Ascending aorta (tissue), 2 donors: ENCODE measurements at regions not wholly inside any gene's neighbourhood (a gene's known extent, or its start where the extent isn't known, plus 50 kb on each side); places are given as distances from the start of the nearest gene placed in this dataset.
A peak's percentile ranks its signal among the peaks of the same experiment; 100 is the strongest.
"Not testable (repeated sequence)": the region's sequence is repeated elsewhere in the genome, so short reads cannot be mapped to it uniquely, and the experiment has no call there.

Experiments used
- DNase-seq, 2 donors: peaks; one replicate each; pipeline ENCODE4 v3.0.0-alpha.2; 2019; ENCODE audit warnings: low spot score in 2 of 2
- H3K27ac ChIP-seq, 2 donors: fragments of 200-600 bp; sonication (generic); one replicate each; pipeline ENCODE4 v1.5.1; 2016 to 2017; ENCODE audit warnings: mild to moderate bottlenecking in 1 of 2
- H3K27me3 ChIP-seq: fragments of 200-600 bp; sonication (generic); one replicate; pipeline ENCODE4 v1.5.1; 2017
- H3K36me3 ChIP-seq, 2 donors: fragments of 200-600 bp; sonication (generic); one replicate each; pipeline ENCODE4 v1.5.1; 2016
- H3K4me1 ChIP-seq, 2 donors: fragments of 200-600 bp; sonication (generic); one replicate each; pipeline ENCODE4 v1.5.1; 2016 to 2017; ENCODE audit warnings: mild to moderate bottlenecking in 1 of 2
- H3K4me3 ChIP-seq, 2 donors: fragments of 200-600 bp; sonication (generic); one replicate each; pipeline ENCODE4 v1.5.1; 2016 to 2017; ENCODE audit warnings: mild to moderate bottlenecking in 1 of 2
- H3K9me3 ChIP-seq, 2 donors: fragments of 200-600 bp; sonication (generic); one replicate each; pipeline ENCODE4 v1.5.1; 2016
- CTCF ChIP-seq, 3 experiments: fragments of 200-600 bp in 2 of 3; fragments of 450-650 bp in 1 of 3; sonication (generic) in 2 of 3; IDR thresholded peaks; one replicate each; pipeline ENCODE4 v1.5.1; 2016 to 2019; ENCODE audit warnings: antibody characterized with exemption in 3 of 3, mild to moderate bottlenecking in 1 of 3, moderate library complexity in 1 of 3
- intact Hi-C: fragments of 100-400 bp; cut with DNase I; formaldehyde crosslinking; loops from one replicate; pipeline ENCODE4 v1.15.1; 2023

GRCh38 chr2:118750959-118751565, 96.4 kb downstream of the EN1 start:
- no peaks in the 10 kb centered on the region for H3K9me3 ChIP-seq
- no peak for DNase-seq
- TF ChIP-seq CTCF (IDR thresholded peaks at IDR 0.05): no peak
- no peak overlapping the region for H3K4me3 ChIP-seq
- no peaks in the 10 kb centered on the region for H3K27me3 ChIP-seq
- H3K27ac ChIP-seq: no peak overlapping the region
- intact Hi-C loops: no loop called here
- no peaks in the 10 kb centered on the region for H3K4me1 ChIP-seq
- H3K36me3 ChIP-seq: no peaks in the 10 kb centered on the region

- no peak for TF ChIP-seq CTCF (IDR thresholded peaks at IDR 0.05)
- no peaks in the 10 kb centered on the region for H3K4me1 ChIP-seq
- no peak overlapping the region for H3K27ac ChIP-seq
- no peak for DNase-seq
- no peaks in the 10 kb centered on the region for H3K9me3 ChIP-seq
- intact Hi-C loops: no loop called here
- no peaks in the 10 kb centered on the region for H3K36me3 ChIP-seq
- H3K27me3 ChIP-seq: no peaks in the 10 kb centered on the region
- H3K4me3 ChIP-seq: no peak overlapping the region
Measured at GRCh38 chr2:118748245-118748885, 99.1 kb downstream of the EN1 start.

- Histone ChIP-seq H3K36me3 (no peaks in the 10 kb centered on the region), H3K4me1 (no peaks in the 10 kb centered on the region), H3K4me3 (no peak overlapping the region), H3K27me3 (no peaks in the 10 kb centered on the region), H3K27ac (no peak overlapping the region), H3K9me3 (no peaks in the 10 kb centered on the region)
- DNase-seq: no peak
- no peak for TF ChIP-seq CTCF (IDR thresholded peaks at IDR 0.05)
- intact Hi-C loops: no loop called here
Measured at GRCh38 chr2:118747637-118748036, 99.8 kb downstream of the EN1 start.

GRCh38 chr2:118747066-118747465, 100.4 kb downstream of the EN1 start:
- DNase-seq: no peak
- H3K4me1 ChIP-seq: no peaks in the 10 kb centered on the region
- no peaks in the 10 kb centered on the region for H3K9me3 ChIP-seq
- H3K4me3 ChIP-seq: no peak overlapping the region
- H3K27ac ChIP-seq: no peak overlapping the region
- H3K27me3 ChIP-seq: no peaks in the 10 kb centered on the region
- H3K36me3 ChIP-seq: no peaks in the 10 kb centered on the region
- intact Hi-C loops: no loop called here
- no peak for TF ChIP-seq CTCF (IDR thresholded peaks at IDR 0.05)

GRCh38 chr2:118744682-118745181, 102.7 kb downstream of the EN1 start:
- H3K9me3 ChIP-seq, H3K4me3 ChIP-seq, H3K36me3 ChIP-seq, DNase-seq, H3K27ac ChIP-seq, H3K4me1 ChIP-seq, H3K27me3 ChIP-seq, intact Hi-C loops: not testable (repeated sequence)

- H3K9me3 ChIP-seq: no peaks in the 10 kb centered on the region
- H3K36me3 ChIP-seq: no peaks in the 10 kb centered on the region
- TF ChIP-seq CTCF (IDR thresholded peaks at IDR 0.05): no peak
- intact Hi-C loops: no loop called here
- no peaks in the 10 kb centered on the region for H3K4me1 ChIP-seq
- no peak overlapping the region for H3K4me3 ChIP-seq
- DNase-seq: peak; percentile 16 to 77
- peak overlapping the region in 1 of 2 donors; percentile 29 for H3K27ac ChIP-seq
- no peaks in the 10 kb centered on the region for H3K27me3 ChIP-seq
Measured at GRCh38 chr2:118738524-118739308, 108.7 kb downstream of the EN1 start.
